Fibroblast of skin of left biceps (primary cell): ENCODE measurements at regions not wholly inside any gene's neighbourhood (a gene's known extent, or its start where the extent isn't known, plus 50 kb on each side); places are given as distances from the start of the nearest gene placed in this dataset.

Experiments
- DNase-seq, 2 experiments: peaks; one replicate each; pipeline ENCODE4 v3.0.0-alpha.2; 2013; ENCODE audit warnings: low read depth in 2 of 2

DNA sequence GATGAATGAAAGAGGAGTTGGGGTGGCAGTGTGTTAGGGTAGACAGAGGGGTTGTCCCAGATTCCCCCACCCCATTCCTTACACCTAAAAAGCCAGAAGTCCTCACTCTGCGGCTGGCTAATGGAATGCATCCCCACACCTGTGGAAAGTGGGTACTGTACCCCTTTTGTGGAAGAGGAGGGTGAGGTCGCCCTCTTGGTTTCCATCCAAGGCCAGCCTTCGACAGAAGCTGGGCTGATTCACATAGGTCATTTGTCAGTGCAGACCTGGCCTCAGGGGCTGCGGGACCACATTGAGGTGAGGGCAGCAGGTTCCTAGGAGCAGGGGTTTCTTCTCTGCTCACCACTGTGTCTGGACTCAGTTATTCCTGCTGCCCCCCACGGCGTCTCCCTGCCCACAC, 671.6 kb downstream of the MATN1 start:
- no peak for DNase-seq

DNA sequence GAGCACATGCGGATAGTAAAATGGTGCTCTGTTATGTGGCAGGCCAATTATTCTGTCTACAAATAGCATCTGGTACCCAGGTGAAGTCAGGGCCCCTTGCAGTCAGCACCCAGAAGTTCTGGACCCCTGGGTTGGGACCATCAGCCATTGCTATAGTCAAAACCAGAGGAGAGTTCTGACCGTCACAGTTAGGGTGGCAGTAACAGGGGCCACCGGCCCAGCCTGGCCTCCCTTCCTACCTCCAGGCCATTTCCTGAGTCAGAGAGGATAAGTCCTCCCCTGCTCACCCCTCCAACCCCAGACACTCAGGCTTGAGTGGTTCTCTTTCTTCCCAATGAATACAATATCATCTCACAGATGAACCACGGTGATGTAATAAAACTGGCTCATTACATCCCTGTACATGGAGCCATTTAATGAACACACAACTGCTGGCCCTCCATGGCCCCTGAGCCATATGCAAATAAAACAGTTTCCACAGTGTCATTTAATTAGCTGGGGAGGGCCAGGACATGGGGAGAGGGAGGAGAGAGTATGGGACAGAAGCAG, 673.6 kb downstream of the MATN1 start:
- DNase-seq: no peak

DNA sequence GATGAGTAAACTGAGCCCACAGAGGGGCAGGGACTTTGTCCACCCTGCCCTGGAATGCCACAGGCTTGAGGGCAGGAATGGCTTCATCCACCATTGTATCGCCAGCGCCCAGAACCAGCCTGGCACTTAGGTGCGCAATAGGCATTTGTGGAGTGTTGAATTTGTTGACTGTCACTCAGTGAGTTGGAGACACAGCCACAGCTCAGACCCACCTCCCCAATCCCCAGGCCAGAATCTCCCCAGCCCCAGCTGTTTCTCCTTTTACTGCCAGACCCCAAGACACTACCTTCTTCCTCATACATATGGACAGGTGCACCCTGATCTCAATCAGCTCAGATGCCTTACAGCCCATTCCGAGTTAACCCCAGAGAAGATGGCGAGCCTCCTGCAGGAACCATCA, 674.5 kb downstream of the MATN1 start:
- DNase-seq: no peak

DNA sequence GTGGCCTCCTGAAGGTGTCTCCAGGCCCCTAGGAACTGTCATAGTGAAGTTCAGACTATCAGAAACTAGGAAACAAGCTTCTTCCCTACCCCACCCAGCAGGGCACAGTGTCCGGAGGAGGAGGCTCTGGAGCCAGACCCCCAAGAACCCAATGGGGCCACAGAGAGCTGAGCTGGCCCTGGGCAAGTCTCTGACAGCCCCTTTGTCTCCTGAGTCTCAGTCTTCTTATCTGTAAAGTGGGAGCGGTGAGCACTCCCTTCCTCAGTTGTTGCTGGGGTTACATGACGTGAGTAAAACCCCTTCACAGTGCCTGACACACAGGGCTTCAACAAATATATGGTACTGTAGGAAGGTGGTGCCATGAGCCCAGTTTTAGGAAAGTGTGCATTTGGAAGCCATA, 675.8 kb downstream of the MATN1 start:
- no peak for DNase-seq

DNA sequence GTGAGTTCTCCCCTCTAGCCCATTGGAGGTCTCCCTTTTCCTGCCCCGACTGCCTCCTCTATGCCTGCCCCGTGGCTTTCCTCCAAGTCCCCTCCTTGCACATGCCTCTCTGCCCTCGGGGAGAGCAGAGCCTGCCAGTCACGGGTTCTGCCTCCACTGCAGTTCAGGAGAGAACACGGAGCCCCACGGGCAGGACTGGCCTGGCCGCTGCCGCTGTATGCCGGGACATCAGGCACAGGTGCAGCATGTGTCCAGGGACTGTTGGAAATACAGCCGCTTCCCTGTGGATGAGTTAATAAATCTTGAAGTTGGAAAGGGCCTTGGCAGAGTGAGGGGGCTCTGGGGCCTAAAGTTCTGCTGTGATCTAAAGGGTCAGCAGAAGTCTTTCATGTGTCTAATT, 676.6 kb downstream of the MATN1 start:
- DNase-seq: no peak

DNA sequence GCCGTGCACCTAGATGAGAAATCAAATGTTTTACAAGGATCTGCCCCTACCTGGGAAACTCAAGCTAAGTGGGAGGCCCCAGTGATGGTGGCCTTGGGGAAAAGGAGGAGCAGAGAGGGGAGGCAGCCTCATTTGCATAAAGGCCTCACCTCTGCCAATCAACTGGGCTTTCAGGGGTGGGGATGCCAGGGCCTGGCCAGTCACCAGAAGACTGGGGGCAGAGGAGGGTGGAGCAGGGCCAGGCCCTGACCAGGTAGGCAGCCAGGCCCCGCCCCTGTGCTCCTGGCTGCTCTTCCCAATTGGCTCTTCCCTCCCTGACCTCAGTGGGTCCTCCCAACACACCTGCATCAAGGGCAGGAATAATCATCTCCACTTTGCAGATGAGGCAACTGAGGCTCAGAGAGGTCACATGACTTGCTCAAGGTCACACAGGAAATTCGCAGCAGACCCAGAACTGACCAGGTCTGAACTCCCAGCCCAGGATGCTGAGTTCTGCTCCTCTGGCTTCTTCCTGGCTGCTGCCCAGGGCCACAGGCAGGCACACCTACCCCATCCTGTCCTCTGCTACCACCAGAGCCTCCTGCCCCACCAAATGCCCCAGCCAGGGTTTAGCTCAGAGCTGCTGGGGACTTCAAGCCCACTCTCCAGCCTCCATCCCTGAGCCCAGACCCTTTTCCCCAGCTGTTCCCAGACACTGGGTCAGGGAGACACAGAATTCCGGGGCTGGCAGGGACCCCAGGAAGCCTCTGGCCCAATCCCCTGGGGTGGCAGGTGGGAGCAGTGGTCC, 677.9 kb downstream of the MATN1 start:
- no peak for DNase-seq

DNA sequence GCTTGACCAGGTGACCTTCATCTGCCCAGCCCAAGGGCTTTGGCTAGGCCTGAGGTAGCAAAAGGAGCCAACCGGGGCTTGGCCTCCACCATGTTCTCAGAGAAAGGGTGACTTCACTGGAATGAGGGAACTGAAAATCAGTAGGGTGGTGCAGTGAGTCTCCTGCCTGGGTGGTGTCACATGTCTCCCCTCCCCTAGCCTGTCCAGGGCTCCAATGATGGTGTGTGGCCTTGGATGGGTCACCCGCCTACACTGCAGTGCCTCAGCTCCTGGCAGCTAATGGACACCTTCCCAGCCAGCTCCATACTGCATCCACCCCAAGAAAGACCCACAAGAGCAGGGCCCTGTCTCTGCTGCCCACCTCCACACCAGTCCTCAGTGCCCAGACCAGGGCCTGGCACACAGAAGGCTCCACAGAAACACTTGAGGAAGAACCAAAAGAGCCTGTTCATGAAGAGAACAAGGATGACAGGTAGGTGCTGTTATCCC, 678.7 kb downstream of the MATN1 start:
- no peak for DNase-seq

DNA sequence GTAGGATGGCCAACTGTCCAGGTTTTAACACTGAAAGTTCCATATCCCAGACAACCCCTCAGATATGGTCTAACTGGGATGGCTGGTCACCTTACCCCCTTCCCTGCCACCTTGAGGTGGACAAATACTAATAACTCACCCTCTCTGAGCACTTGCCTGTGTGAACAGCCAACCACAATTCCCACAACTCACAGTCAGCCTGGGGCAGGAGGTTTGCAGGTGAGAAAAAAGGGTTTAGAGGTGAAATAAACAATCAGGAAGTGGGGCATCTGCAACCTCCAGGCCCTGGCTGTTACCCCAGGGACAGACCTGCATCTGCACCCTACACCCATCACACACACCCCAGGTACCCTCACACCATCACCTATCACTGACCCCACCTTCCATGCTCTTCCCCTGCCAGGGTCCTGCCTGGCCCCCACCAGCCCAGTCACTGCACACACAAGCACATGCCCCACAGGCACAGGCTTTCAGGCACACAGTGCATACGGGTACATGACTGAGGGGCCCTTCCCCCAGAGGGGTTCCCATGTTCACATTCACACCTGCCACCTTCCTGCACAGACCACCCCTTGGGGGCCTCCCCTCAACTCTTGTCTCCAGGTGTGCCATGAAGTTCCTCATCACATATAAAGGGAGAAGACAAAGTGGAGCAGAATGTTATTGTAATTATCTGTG, 679.5 kb downstream of the MATN1 start:
- no peak for DNase-seq

DNA sequence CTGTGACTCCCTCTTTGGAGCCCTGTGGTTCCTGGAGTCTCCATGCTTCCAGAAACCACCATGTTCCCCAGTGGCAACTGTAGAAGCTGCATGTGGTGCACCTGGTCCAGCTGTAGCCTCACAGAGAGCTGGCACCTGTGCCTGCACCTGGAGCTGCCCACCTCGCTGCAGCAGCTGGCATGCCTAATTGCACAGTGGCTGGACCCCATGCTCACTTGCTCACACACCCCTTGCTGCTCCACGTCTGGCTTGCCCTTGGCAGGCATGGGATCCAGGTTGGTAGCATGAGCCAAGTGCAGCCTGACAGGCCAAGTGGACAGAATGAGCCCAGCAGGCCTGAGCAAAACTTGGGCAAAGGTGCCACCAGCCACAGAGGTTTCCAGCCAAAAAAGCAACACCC, 680.1 kb downstream of the MATN1 start:
- DNase-seq: no peak

DNA sequence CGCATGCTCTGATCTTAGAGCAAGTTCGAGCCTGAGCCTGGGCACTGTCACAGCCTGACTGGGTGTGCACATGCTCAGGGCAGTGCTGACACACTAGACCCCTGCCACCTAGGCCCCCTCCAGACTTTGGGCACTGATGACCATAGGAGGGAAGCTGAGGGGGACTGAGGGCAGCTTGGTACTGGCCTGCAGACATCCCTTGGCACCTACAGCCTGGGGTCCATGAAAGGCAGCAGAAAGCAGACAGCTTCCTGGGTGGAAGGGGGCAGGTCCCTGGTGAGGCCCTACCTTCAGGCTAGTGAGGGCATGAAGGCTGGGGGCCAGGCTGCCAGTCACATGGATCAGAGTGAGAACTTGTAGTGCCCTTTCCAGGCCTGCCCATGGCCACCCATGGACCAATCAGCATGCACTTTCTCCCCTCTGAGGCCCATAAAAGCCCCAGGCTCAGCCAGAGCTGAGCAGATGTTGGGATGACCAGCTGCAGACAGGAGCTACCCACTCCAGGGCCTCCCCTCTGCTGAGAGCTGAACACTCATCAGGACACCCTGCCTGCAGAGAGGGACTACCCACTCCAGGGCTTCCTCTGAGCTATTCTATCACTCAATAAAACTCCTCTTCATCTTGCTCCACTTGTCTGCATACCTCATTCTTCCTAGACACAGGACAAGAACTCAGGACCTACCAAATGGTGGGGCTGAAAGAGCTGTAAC, 680.8 kb downstream of the MATN1 start:
- no peak for DNase-seq

DNA sequence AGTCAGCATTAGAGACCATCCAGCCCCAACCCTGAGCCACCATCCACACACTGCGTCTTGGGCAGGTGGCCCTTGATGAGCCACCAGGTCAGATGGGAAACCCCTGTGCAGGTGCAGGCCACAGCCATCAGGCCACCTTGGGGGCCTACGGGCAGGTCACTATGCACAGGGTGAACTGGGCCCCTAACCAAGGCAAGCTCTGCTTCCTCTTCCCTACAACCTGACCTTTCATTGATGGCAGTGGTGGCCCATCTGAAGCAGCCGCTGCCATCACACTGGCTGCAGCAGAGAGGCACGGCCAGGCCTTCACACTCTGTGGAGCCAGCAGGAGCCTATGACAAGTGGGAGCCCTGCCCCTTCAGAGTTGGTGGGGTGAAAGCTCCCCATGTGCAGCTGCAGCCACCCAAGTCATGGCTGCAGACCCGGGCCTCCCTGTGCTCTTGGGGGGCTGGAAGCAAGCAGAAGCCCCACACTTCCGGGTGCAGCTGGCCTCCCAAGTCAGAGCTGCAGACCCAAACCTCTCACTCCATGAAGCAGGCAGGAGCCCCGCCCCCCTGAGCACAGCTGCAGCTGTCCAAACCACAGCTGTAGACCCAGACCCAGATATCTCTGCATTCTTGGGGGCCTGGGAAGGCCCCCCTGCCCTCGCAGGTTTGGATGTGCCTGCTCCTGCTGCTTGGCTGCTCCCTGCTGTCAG, 681.5 kb downstream of the MATN1 start:
- DNase-seq: no peak

DNA sequence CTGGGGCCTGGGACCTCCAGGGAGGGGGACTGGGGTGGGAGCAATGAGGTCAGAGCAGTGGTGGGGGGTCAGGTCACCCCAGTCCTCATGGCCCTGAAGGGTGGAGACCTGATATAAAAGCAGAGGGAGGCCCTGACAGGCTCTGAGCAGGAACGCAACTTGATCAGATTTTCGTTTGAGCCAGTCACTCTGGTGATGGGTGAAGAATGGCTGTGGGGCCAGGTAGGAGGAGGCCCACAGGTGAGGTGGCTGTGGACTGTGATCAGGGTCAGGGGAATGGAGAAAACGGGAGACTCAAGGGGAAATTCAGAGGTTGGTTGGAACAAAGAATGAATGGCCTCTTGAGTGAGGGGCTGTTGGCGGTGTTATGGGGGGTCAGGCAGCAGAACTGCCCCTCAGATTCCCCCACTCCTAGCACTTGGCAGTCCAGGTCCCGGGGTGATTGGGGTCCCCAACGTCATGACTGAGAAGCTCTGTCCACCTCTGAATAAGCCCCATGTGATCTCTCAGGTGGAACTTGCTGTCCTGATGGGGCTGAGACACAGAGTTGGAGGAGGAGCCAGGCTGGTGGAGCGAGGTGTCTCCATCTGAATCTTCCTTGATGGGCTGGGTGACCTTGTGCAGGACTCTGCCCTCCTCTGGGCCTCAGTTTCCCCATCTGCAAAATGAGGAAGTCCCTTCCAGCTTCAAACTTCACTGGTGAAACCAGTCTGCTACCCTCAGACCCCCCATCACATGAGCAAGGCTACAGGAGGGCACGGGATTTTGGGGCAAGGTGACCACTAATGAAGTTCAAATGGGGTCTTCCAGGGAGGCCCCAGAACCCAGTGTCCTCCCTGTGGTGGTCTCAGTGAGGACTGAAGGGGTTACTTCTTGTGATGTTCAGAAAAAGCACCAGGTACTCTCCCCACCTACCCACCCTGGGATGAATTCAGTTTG, 683.0 kb downstream of the MATN1 start:
- DNase-seq: no peak

DNA sequence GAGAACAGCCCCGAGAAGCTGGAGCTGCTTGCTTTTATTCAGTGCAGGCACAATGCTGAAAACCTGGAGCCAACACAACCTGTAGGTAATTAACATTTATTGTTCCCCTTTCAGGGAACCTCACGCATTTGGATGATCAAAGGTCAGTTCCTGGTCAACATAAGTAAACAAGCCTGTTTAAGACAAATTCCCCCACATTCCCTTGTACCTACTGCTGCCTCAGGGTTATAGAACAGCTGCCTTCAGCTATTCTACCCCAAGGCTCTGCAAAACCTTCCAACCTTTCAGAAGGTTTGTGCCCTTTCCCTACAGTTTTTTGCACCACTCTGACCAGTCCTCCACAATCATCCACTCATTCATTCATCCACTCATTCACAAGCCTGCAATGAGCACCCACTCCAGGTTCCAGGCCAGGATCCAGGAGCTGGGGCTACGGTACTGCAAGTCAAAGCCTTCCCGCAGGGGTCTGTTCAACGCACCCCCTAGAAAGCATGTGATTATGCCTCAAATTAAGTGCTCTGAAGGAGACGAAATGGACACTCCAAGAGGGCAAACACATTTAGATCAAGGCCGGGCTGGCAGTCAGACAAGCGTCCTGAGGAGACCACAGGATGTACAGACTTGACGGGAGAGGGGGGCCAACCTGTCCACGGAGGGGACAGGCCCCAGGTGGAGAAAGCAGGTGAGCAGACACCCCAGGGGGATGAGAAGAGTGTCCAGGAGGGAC, 683.9 kb downstream of the MATN1 start:
- DNase-seq: no peak

DNA sequence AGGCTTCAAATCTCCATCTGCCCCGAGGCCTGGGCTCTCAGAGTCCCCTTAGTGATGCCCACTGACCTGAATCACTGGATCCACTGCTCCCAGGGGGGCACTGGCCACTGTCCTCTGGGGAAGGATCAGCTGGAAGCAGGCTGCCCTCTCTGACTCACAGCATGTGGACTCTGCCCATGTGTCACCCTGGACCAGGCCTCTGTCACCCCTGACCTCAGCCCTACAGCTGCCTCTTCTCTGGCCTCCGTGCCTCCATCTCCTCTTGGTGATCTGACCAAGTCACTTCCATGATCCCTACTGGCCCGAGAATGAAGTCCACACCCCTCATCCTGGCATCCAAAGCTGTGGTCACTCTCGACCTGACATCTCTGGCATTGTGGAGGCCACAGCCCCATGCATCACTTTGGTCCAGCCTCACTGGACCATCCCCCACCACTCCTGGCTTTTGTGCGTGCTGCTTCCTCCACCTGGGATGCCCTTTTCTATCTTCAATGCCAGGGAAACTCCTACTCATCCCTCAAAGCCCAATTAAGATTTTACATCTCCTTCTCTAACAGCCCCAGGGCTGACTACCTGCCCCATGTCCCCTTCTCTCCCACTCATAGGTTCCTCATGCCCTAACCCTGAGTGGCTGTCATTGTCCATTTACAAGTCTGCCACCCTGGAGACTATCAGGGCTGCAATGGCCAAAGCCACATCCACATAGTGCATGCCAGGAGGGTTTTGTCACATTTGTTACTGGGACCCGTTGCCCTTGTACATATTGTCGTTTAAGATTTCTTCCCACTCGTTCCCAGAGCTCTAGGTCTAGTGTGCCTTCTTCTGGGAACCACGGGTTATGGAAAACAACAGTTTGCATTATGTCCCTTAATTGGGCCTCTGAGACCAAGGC, 685.0 kb downstream of the MATN1 start:
- DNase-seq: no peak

DNA sequence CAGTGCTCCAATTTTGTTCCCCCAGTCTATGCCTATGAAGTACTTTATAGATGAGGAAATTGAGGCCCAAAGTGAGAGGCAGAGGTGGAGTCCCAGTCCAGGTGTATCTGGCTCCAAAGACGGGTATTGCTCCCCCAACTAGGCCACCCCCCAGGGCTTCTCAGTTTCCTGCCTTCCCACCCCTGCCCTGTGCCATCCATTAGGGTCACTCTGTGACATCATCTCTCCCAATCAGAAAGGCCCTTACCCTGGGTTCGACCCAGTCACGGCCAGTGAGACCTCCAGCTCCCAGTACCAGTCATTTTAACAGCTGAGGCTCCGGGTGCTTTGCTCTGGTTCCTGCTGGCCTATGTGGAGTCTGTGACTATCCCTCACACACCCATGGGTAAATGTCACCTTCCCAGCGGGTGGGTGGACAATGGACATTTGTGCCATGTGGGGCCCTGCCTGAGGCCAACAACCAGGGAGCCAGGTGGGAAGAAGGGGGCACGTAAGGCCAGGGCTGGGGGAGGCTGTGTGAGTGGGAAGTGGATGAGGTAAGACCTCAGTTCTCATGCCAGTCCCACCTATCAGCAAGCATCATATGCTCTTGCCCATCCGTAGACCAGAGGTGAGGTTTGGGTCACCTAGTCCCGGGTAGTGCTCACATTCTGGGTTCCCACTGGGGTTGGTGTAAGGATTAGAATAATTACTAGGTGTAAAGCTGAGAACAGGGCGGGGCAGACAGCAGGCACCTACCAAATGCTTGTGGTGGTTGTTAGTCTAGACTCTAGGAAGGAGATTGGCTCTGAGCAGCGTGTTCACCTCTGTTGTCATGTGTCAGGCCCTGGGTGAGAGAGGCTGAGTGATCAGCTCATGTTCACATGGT, 685.9 kb downstream of the MATN1 start:
- DNase-seq: no peak

DNA sequence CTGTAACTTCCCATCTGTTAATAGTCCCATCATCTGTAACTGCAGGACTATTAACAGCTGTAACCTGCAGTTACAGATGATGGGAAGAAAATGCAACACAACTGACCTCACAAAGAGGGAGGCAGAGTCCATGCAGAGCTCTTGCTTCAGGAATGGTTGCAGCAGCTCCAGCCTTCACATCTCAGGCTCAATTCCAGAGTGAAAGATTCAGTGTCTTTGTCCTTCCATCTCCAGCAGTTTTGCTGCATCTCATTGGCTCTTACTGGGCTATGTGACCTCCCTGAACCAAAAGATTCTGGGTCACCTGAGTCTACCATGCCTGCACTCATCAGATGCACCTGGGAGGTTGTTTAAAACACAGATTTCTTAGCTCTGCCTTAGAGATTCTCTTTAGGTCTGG, 686.7 kb downstream of the MATN1 start:
- DNase-seq: no peak

DNA sequence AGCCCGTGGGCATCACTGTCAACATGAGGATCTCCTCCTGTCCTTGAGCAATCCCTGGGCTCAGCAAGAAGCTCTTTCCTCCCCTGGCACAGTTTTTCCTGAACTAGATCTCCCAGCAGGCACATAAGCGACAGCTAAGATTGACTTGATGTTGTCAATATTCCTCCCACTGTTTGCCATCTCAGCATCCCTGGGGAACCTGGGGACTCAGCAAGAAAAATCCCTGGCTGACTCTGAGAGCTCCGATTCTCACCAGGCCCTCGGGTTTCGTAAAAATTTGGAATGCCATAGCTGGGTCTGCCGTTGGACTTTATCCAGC, 687.2 kb downstream of the MATN1 start:
- DNase-seq: no peak

DNA sequence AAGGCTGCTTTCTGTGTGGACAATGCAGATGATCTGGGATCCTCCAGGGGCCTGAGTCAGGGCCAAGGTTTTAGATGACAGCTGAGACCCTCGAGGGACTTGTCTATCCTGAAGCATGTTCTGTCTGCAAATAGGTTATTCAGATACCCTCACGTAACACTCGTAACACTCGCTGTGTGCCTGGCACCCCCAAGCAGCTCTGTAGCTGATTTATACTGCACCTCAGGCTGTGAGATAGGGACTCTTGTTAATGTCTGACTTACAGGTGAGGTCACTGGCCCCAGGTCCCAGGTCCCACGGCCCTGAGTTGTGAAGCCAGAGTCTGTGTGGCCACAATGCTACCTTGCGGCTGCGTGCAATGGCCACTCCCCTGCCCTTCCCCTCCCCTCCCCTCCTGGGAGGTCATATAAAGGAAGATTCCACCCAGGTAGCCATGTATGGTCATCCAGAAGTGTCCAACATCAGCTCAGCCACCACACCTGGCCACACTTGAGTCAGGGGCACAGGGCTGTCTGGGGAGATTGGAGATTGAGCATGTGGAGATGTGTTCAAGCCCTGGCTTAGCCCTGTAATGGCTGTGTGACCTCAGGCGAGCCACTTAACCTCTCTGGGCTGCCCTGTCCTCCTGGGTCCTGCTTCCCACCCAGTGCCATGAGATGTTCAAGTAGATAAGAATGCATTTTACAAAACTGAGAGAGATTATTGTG, 687.7 kb downstream of the MATN1 start:
- no peak for DNase-seq
